Daoy (cell line): ENCODE measurements at regions not wholly inside any gene's neighbourhood (a gene's known extent, or its start where the extent isn't known, plus 50 kb on each side); places are given as distances from the start of the nearest gene placed in this dataset.

Experiments used
- DNase-seq: peaks from one replicate; pipeline ENCODE4 v3.0.0-alpha.2; 2015; ENCODE audit warnings: low read depth

DNA sequence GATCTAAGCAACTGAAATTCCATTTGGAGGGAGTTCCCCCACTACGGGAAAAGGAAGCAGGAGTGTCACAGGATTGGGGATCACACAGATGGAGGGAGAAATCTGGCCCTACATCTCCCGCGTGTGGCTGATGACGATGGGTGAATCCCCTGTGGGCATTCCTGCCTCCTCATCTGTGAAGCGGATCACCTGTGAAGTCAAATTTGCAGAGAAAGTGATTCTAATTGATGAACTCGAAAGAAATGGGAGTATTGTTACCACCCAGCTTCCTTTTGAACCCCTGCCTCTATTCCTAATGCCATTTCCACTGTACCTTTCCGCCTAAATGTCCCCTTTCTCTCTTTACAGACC, 92.0 kb downstream of the CMPK2 start:
- no peak for DNase-seq

DNA sequence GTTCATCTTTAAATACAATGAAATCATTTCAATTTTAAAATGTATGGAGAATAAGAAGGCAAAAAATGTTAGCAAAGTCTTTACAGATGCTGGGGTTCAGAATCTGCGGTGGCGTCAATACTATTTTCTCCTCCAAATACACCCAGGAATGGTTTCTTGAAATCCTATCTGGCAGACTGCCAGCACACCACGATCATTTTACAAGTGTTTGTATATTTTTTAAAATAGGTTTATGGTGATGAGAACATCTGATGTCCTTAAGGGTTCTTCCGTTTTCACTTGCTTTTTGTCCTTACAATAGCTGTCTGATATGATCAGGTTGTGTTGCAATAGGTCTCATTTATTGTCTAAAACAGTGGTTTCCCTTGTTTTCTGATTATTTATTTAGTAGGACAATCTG, 89.6 kb downstream of the CMPK2 start:
- DNase-seq = no peak

DNA sequence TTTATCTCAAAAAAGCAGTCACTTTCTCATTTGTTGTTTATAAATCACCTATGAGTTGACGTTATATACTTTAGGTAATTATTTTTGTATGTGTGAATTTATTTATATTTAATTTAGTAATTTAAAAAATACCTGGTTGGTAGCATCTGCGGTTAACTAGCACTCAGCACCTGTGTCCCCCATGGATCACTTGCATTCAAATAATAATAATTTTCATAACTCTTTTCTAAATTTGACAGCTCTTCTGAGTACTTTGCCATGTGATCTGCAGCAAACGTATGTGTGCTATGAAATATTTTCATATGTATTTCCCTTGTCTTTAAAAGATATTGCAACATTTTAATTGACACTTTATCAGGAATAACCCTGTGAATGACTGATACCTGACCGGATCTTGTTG, 88.1 kb downstream of the CMPK2 start:
- DNase-seq = no peak

DNA sequence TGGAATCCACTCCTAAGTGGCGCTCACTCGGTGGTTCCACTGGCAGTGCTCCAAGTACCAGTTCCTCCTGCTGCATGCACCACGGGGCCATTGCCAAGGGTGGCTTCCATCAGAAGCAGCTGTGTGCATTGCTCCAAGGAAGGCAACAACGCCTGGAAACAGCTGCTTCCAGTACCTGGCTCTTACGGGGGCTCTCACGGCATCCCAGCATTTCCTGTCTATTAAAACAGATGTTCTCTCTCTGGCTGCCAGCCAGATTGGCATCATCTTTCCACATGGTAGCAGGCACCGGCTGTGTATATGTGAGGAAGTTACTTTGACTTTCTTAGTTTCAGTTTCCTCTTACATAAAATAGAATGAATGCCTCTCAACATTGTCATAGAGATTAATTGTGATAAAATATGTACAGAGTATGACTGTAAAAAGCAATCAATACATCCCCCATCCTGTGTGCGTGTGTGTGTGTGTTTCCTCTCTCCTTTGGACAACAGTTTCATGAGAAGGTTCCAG, 84.9 kb downstream of the CMPK2 start:
- DNase-seq = peak; percentile 13

DNA sequence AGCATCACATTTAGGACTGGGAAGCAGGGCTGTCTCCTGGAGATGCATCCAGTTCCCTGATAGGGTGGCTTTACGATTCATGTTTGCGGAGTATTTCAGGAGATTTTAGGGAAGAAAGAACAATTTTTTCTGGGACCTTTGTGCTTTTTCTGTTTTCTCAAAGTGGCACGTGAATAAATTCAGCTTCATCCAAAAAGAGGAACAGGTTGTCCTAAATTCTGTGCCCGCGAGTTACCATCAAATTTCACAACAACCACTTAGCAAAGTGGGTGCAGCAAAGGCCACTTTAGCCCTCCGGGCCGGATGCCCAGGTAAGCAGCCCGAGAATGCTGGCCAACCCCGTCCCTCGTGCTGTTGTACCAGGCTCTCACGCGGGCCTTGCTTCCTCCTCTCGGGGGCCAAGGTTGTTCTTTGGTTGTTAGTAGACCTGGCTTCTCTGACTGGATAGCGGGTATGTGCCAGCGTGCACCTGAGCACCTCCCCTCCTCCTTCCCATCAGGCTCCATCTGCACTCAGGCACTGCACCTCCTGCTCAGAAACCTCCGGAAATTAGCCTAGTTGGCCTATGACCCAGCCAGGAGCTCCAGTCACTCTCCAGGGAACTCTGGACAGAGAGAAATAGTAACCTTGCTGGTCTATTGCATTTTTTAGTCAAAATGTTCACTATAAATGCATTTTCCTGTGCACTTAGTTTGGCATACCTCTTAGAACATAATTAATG, 83.0 kb downstream of the CMPK2 start:
- no peak for DNase-seq

DNA sequence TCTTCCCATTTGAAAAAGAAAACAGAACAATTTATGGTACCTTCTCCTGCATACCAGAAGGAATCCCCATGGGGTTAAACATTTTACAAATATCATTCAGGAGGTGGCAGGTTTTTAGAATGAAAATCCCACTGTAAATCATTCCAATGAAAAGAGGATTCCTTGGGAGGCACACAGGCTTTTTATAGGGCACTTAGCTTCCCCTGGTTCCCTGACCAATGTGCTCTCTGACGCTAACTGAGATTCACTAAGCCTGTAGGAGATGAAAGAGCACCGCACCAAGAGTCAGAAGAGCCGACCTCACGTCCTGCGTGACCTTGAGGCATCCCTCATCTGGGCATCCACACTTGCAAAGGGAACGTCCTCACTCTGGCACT, 82.5 kb downstream of the CMPK2 start:
- no peak for DNase-seq

DNA sequence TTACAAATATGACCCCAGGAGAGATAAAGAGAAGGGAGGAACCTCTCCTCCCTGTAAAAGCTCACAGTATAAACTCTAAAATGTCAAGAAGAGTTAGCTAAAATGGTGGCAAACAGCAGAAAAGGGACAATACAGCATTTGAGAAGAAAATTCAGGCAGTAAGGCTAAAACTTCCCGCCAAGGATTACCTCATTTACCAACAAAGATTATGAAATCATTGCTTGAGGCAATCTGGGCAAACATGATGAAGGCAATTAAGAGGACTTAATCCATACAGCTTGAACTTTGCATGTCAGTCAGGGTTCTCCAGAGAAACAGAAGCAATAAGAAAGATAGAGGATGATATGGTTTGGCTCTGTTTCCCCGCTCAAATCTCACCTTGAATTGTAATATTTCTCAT, 81.4 kb downstream of the CMPK2 start:
- no peak for DNase-seq

DNA sequence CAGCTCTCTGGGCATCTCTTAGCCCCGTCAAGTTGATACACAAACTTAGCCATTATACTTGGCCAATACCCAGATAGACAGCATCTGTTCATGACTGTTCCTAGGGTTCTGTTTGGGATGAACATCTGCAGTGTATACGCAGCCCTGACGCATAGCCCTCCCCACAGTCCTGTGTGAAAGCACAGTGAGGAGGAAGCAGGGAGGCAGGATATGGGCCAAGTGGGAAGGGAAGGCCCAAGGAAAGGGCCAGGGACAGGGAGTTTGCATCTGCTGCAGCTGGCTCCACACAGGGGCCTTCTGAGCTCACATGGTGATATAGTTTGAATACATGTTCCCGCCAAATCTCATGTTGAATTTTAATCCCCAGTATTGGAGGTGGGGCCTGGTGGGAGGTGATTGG, 80.2 kb downstream of the CMPK2 start:
- DNase-seq = no peak

DNA sequence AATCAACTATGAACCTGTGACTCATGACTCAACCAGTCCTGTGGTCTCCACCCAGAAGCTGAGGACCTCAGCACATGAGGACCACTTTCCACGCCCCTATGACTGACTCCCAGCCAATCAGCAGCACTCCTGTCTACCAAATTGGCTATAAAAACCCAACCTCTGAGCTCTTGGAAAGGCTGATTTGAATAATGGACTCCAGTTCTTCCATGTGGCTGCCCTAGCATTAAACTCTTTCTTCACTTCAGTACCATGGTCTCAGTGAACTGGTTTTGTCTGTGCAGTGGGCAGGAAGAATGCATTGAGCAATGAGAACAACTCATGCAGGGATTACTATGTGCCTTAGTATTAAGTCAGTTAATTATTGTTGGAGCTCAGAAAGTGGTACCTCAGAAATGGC, 78.3 kb downstream of the CMPK2 start:
- no peak for DNase-seq

DNA sequence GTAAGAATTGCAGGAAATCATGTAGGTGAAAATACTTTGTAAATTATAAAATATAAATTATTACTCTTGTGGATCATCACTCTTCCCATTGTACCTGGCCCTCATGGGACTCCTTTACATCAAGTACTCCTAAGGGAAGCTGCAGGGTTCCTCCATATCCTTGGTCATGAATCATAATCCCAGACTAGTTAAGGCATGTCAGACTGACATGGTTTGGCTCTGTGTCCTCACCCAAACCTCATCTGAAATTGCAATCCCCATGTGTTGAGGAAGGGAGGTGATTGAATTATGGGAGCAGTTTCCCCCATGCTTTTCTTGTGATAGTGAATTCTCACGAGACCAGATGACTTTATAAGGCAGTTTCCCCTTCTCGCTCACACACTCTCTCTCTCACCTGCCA, 77.1 kb downstream of the CMPK2 start:
- DNase-seq = no peak

DNA sequence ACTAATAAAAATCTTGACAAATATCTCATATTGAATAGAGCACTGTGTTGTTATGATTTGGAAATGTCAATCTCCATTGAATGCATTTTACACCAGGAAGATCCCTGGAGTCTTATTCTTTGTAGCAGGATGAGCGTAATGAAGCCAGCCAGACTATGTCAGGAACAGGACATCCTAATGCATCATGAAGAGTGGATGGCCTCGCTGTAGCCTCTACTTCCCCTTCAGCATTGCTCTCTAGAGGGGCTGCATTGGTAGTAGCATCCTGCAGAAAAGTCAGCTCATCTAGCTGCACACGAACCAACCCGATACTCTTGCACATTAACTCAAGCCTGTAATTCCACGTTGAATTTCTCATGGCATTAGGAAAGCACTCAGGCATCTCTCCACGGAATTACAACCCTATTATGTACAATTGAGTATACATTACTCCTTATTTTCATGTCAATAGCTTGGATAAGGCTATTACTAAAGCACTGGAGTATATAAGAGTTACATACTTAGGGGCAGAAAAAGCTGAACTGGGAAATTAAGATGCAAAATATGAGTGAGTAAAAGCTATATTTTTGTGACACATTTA, 76.1 kb downstream of the CMPK2 start:
- DNase-seq = no peak

DNA sequence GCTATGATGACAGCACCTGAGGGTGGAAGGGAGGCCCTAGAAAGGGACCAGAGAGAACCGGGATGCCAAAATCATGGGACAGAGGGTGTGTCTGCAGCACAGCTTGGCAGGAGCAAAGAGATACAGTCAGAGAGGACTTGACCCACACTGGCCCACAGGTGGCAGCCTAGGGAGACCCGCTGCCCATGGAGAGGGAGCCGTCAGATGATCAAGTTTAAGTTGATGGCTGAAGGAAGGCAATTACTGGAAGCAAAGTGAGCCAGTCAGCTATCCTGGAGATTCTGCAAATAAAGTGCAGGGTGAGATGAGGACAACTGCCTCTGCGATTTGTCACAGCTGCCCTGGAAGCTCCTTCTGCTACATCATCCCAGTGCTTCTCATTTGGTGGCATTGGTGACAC, 74.0 kb downstream of the CMPK2 start:
- no peak for DNase-seq

DNA sequence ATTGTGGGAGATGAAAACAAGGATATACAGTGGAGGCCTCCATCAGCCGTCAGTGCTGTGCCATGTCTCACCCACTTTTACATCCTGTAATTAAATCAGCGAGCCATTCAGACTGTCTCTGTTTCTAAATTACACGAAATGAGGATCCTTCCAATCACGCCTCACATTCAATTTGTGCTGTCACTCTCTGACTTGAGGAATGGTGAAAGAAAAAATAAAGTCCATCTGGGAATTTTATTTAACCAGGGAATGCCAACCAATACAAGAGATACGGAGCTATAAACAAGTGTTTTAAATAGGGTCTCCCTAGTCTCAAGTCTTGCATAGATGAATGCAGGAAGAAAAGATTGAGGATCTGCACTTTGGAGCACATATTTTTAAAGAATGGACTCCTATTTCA, 72.8 kb downstream of the CMPK2 start:
- no peak for DNase-seq

DNA sequence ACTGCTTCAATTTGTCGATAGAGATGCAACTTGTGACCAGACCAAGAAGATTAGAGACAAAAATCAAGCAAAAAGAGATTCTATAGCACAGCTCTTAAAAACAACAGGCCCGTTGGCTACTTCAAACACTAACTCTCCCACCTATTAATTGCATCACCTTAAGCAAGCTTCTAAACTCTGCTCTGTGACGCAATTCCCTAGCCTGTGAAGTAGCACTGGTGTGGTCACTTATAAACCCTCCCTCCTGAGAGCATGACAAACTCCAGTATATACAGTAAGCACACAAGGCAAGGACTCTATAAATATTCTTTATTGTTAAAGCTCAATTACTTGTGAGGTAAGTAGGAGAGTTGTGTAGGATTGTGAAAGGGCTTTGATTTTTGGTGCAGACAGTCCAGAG, 72.3 kb downstream of the CMPK2 start:
- no peak for DNase-seq

DNA sequence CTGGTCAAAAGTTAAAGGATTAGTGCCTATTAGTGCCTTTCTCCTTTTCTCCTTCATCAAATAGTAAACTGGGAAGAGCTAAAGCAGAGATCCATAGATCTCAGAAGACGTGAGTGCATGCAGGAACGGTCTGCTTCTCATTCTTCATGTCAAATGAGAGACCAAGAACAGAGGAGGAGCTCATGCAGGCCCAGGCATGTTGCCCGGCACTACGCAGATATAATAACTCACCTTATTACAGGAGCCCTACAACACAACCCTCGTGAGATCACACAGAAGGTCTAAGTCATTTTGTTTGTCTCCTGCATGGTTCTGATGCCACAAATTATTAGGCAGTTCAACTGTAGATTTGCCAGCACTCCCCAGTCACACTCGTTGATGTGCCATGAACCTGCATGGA, 71.8 kb downstream of the CMPK2 start:
- DNase-seq = no peak

DNA sequence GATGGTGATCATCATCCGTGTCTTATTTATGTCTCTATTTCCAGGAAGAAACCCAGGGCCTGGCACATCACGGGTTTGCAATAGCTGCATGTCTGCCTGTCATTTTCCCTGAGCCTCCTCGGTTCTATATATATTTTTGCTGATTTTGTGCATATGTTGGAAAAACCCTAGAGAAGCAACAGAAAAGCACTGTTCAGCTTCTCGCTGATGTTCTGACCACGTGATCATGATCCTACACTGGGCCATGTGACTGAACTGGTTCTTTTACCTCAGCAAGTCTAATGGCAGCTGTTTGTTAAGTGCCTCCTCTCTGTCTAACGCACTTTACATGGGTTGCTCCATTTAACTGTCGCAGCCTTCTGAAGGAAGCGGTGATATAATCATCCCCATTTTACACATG, 71.3 kb downstream of the CMPK2 start:
- no peak for DNase-seq
